Left lung (tissue), 4 donors: ENCODE measurements at regions not wholly inside any gene's neighbourhood (a gene's known extent, or its start where the extent isn't known, plus 50 kb on each side); places are given as distances from the start of the nearest gene placed in this dataset.

ENCODE experiments used
- ATAC-seq: fragments of 200-7000 bp; cut with Tn5 transposase; one replicate; pipeline ENCODE4 v1.9.1; 2020; ENCODE audit warnings: moderate library complexity
- DNase-seq, 4 donors: peaks; one replicate each; pipeline ENCODE4 v3.0.0-alpha.2; 2013 to 2020
- H3K27ac ChIP-seq, 2 donors: fragments of 200-600 bp; sonication (generic) in 1 of 2; one replicate each; pipeline versions ENCODE4 v1.5.0 to v1.8.0; 2020 to 2021
- H3K27me3 ChIP-seq, 2 donors: fragments of 200-600 bp; sonication (generic) in 1 of 2; one replicate each; pipeline versions ENCODE4 v1.5.0 to v1.8.0; 2020 to 2021
- H3K36me3 ChIP-seq, 2 donors: fragments of 200-600 bp; sonication (generic) in 1 of 2; one replicate each; pipeline versions ENCODE4 v1.5.0 to v1.8.0; 2020 to 2021
- H3K4me1 ChIP-seq, 2 donors: fragments of 200-600 bp; one replicate each; pipeline ENCODE4 v1.8.0; 2021
- H3K4me3 ChIP-seq, 2 donors: fragments of 200-600 bp; sonication (generic) in 1 of 2; one replicate each; pipeline versions ENCODE4 v1.5.0 to v1.8.0; 2020 to 2021; ENCODE audit warnings: mild to moderate bottlenecking in 1 of 2
- H3K9me3 ChIP-seq, 2 donors: fragments of 200-600 bp; sonication (generic) in 1 of 2; one replicate each; pipeline versions ENCODE4 v1.5.0 to v1.8.0; 2020 to 2021
- intact Hi-C, 2 donors: fragments of 100-400 bp; cut with DNase I; formaldehyde crosslinking; loops; one replicate each; pipeline versions ENCODE4 v1.11.2 to v1.14.2; 2022
- TF ChIP-seq, protein P1 (sequence below), 2 donors: fragments of 200-600 bp; sonication (generic) in 1 of 2; IDR thresholded peaks; one replicate each; pipeline versions ENCODE4 v1.5.0 to v1.8.0; 2021; ENCODE audit warnings: antibody characterized with exemption in 2 of 2
- donor health status: DM: no; HTN: yes; CAD: no.
- donor health status: DM: no; HTN: no; CAD: no.

DNA sequence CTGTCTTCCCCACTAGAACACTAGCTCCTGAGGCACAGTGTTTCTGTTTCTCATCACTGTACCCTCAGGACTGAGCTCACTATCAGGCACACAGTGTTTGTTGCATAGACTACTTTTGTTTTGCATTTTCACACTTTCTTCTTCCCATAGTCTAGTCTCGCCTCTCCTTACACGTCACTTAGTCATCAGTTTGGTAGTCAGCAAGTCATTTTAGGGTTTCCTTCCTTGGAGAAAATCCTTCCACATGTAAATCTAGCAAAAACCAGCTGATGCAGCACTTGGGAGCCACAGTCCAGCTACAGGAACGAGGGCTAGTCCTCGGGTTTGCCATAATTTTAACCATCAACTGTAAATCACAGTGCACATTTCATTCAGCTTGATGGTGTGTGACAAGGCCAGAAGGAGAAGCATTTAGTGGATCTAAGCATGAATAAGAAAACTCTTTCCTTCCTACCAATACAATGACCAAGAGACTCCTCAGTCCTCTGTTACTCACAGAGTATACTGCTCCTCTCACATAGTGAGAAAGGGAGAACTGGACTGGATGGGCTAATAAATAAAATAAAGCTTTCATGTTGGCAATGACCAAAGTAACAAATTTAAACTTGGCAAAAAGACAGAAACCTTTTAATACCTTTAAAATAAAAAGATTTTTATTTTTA, 221.0 kb downstream of the KLF12 start:
- intact Hi-C loops = no loop called here

DNA sequence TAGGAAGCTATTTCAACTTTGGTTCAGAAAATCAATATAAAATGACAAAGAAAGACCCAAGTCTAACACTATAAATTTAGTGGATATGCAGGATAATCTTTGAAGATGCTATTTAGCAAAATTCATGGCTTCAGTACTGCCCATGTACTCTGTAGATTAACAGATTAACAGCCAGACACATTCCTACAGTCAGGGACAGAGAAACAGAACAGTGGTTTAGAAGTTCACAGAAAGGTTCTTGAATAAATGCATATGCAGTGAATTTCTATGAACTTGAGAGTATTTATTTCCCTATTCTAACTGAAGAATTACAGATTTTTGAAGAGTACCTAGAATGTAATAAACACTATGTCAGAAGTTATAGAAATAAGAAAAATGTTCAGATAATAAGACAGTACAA, 222.8 kb downstream of the KLF12 start:
- no peak for DNase-seq
- TF ChIP-seq, protein P1, sequence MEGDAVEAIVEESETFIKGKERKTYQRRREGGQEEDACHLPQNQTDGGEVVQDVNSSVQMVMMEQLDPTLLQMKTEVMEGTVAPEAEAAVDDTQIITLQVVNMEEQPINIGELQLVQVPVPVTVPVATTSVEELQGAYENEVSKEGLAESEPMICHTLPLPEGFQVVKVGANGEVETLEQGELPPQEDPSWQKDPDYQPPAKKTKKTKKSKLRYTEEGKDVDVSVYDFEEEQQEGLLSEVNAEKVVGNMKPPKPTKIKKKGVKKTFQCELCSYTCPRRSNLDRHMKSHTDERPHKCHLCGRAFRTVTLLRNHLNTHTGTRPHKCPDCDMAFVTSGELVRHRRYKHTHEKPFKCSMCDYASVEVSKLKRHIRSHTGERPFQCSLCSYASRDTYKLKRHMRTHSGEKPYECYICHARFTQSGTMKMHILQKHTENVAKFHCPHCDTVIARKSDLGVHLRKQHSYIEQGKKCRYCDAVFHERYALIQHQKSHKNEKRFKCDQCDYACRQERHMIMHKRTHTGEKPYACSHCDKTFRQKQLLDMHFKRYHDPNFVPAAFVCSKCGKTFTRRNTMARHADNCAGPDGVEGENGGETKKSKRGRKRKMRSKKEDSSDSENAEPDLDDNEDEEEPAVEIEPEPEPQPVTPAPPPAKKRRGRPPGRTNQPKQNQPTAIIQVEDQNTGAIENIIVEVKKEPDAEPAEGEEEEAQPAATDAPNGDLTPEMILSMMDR (IDR thresholded peaks at IDR 0.05) = no peak
- ATAC-seq = no peak
- H3K4me1 ChIP-seq = peaks cover 0 to 5% of the 10 kb centered on the region in 2 donors
- intact Hi-C loops = no loop called here
- H3K27ac ChIP-seq = no peak overlapping the region
- no peak overlapping the region for H3K4me3 ChIP-seq
- H3K27me3 ChIP-seq = no peaks in the 10 kb centered on the region
- H3K9me3 ChIP-seq = no peaks in the 10 kb centered on the region
- no peaks in the 10 kb centered on the region for H3K36me3 ChIP-seq

More for the DNA sequence above, 221.0 kb downstream of the KLF12 start:
- TF ChIP-seq, protein P1 (IDR thresholded peaks at IDR 0.05) = no peak
- H3K9me3 ChIP-seq = no peaks in the 10 kb centered on the region
- DNase-seq (peak in 2 of 4 donors; percentile 2 to 5), ATAC-seq (no peak)
- H3K36me3 ChIP-seq = no peaks in the 10 kb centered on the region
- peaks cover 0 to 5% of the 10 kb centered on the region in 2 donors for H3K4me1 ChIP-seq
- H3K27ac ChIP-seq = no peak overlapping the region
- H3K4me3 ChIP-seq = no peak overlapping the region
- no peaks in the 10 kb centered on the region for H3K27me3 ChIP-seq

DNA sequence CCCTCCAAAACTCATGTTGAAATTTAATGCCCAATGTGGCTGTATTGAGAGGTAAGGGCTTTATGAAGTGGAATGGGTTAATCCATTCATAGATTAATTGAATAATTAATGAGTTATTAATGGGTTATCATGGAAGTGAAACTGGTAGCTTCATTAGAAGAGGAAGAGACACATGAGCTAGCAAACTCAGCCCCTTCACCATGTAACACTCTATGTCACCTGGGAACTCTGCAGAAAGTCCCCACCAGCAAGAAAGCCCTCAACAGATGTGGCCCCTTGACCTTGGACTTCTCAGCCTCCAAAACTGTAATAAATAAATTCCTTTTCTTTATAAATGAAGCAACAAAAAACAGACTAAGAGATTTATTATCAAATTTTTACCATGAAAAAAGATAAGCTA, 223.5 kb downstream of the KLF12 start:
- H3K4me1 ChIP-seq = peaks cover 0 to 5% of the 10 kb centered on the region in 2 donors
- H3K27ac ChIP-seq = no peak overlapping the region
- no peak overlapping the region for H3K4me3 ChIP-seq
- no peak for DNase-seq
- no peaks in the 10 kb centered on the region for H3K9me3 ChIP-seq
- TF ChIP-seq, protein P1 (IDR thresholded peaks at IDR 0.05) = no peak
- intact Hi-C loops = no loop called here
- H3K36me3 ChIP-seq = no peaks in the 10 kb centered on the region
- ATAC-seq = no peak
- H3K27me3 ChIP-seq = no peaks in the 10 kb centered on the region

DNA sequence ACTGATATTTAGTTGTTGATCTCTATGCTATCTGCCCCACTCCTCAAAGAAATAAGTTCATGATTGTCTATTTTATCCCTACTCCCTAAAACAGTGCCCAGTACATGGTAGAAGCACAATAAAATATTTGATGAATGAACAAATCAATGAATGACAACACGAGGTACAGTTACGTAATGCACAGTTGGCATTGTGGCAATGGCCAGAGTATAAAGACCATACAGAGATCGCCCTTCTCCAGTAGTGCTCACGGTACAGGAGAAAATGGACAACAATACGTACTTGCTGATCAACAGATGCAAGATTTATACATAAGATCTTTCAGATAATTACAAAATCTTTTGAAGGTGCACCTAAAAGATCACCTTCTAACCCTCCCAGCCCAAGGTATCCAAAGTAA, 225.4 kb downstream of the KLF12 start:
- no peaks in the 10 kb centered on the region for H3K9me3 ChIP-seq

DNA sequence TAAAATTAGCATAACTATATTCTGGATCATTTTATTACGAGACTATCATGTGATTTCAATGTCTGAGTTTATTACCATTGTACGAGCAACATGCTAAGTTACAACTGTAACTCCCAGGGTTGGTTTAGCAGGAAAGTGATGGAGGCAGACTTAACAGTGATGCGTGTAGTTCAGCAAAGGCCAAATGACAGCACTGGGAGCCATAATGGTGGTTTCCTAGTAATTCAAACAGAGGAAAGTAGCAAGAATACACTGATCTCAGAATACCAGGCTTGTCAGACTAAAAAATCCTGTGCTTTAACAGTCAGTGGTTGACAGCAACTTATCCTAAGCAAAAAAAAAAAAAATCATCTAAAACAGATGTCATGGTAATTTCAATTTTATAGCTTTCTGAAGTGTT, 229.6 kb downstream of the KLF12 start:
- DNase-seq (no peak), ATAC-seq (no peak)
- Histone ChIP-seq H3K36me3 (no peaks in the 10 kb centered on the region), H3K4me1 (no peaks in the 10 kb centered on the region), H3K27me3 (no peaks in the 10 kb centered on the region), H3K9me3 (no peaks in the 10 kb centered on the region), H3K4me3 (no peak overlapping the region), H3K27ac (no peak overlapping the region)
- TF ChIP-seq, protein P1 (IDR thresholded peaks at IDR 0.05) = no peak
- intact Hi-C loops = no loop called here

More for the DNA sequence above, 225.4 kb downstream of the KLF12 start:
- intact Hi-C loops = no loop called here
- Histone ChIP-seq H3K4me1 (no peaks in the 10 kb centered on the region), H3K4me3 (no peak overlapping the region), H3K27me3 (no peaks in the 10 kb centered on the region), H3K36me3 (no peaks in the 10 kb centered on the region), H3K27ac (no peak overlapping the region)
- ATAC-seq = no peak
- TF ChIP-seq, protein P1 (IDR thresholded peaks at IDR 0.05) = no peak
- no peak for DNase-seq
